H1 (cell line): ENCODE measurements at regions not wholly inside any gene's neighbourhood (a gene's known extent, or its start where the extent isn't known, plus 50 kb on each side); places are given as distances from the start of the nearest gene placed in this dataset.

Source experiments
- CHD2 ChIP-seq: IDR thresholded peaks from 2 replicates; pipeline ENCODE4 v1.6.1; 2012; ENCODE audit warnings: low read length, improper control_type of control experiment
- POLR2AphosphoS5 ChIP-seq: IDR thresholded peaks from 2 replicates; pipeline ENCODE4 v1.6.1; 2011; ENCODE audit warnings: low read depth, low read length
- RAD21 ChIP-seq, 2 experiments: IDR thresholded peaks in 1 of 2; conservative IDR thresholded peaks in 1 of 2; 2 replicates each; pipeline ENCODE4 v1.6.1; 2011; ENCODE audit warnings: low read depth in 2 of 2, low read length in 2 of 2, improper control_type of control experiment in 1 of 2, inconsistent platforms in 1 of 2, mild to moderate bottlenecking in 1 of 2, moderate library complexity in 1 of 2

- TF ChIP-seq CHD2 (no peak), RAD21 (IDR thresholded peaks at IDR 0.05 in 1 of 2, conservative IDR thresholded peaks at IDR 0.05 in 1 of 2; ENCODE audit: low read depth in 2 of 2, low read length in 2 of 2) (no peak), POLR2AphosphoS5 (no peak)
These were observed 215.1 kb downstream of the AASDHPPT start for GRCh38 chr11:106292526-106292925.
